ENCODE measurements at regions not wholly inside any gene's neighbourhood (a gene's known extent, or its start where the extent isn't known, plus 50 kb on each side); places are given as distances from the start of the nearest gene placed in this dataset.

DNA sequence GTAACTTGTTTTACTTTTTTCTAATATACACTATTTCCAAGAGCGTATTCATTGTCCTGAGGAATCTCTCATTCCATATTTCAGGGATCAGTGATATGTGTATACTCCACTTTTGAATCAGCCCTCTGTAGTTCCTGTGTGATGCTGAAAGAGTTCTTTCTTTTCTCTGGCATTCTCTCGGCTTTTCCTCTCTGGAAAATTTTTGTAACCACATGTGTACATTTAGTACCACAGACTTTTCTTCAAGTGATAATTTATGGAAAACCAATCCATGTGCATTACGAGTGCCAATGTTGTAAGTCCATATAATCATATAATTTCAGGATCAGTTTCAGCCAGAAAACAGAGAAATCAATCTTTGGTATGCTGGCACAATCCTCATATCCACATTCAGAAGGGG, 102.2 kb upstream of the MBNL2 start:
- Histone ChIP-seq H3K9me1 (replicated peaks; ENCODE audit: control insufficient read depth, extremely low read depth, insufficient read depth, low read length) (no peaks in the 10 kb centered on the region), H3K9ac (replicated peaks; ENCODE audit: extremely low read depth, insufficient read depth, low read length) (no peak overlapping the region), H3K4me2 (ENCODE audit: insufficient read depth, low read length) (no peak overlapping the region), H3K36me3 (ENCODE audit: control insufficient read depth in 2 of 2, extremely low read depth in 1 of 2, insufficient read depth in 2 of 2, low read length in 2 of 2) (no peaks in the 10 kb centered on the region), H3K79me2 (ENCODE audit: control insufficient read depth, insufficient read depth, low read length) (no peaks in the 10 kb centered on the region), H3K4me3 (replicated peaks in 1 of 3; ENCODE audit: insufficient read depth in 1 of 3, low read depth in 1 of 3, low read length in 3 of 3) (no peak overlapping the region), H3K9me3 (replicated peaks; ENCODE audit: control insufficient read depth, insufficient read depth, low read length) (no peaks in the 10 kb centered on the region), H4K20me1 (replicated peaks; ENCODE audit: control insufficient read depth, extremely low read depth, insufficient read depth, low read length) (no peaks in the 10 kb centered on the region), H2AFZ (ENCODE audit: low read depth, low read length) (no peak overlapping the region), H3K27me3 (ENCODE audit: control insufficient read depth in 2 of 2, insufficient read depth in 2 of 2, low read length in 2 of 2) (no peaks in the 10 kb centered on the region), H3K4me1 (ENCODE audit: control insufficient read depth, extremely low read depth, insufficient read depth, low read length) (peaks cover 38% of the 10 kb centered on the region), H3K27ac (ENCODE audit: insufficient read depth, low read depth, low read length) (no peak overlapping the region)
- intact Hi-C loops (cut with micrococcal nuclease): no loop called here
- DNase-seq (ENCODE audit: low read depth, low spot score): no peak
- no peak for FAIRE-seq
- ChIA-PET POLR2A (no interaction called here), CTCF (interaction anchor here (2.7 kb wide), 1 partner anchor 10 kb away, joined by 9 read pairs; no protein-coding TSS in a partner anchor)
- TF ChIP-seq EZH2 (IDR thresholded peaks at IDR 0.05; ENCODE audit: borderline replicate concordance, low read depth, low read length, severe bottlenecking): no peak
- TF ChIP-seq MYC (IDR thresholded peaks at IDR 0.05; ENCODE audit: low read depth, low read length): no peak
- no peak for TF ChIP-seq JUN (IDR thresholded peaks at IDR 0.05; ENCODE audit: borderline replicate concordance, insufficient read depth, insufficient read length, low read depth)
- no peak for TF ChIP-seq GATA2 (IDR thresholded peaks at IDR 0.05; ENCODE audit: insufficient read depth, insufficient read length, low read depth, low read length)
- no TSS peak for BruUV-seq (replicated peaks)
- dilution Hi-C loops (cut with MboI; ENCODE audit: extremely low pct_ligation_motif_present, low sequenced_read_pairs): loop anchor here (25.0 kb wide), 1 partner anchor 92 kb away; the partner anchor contains the start of gene MBNL2

DNA sequence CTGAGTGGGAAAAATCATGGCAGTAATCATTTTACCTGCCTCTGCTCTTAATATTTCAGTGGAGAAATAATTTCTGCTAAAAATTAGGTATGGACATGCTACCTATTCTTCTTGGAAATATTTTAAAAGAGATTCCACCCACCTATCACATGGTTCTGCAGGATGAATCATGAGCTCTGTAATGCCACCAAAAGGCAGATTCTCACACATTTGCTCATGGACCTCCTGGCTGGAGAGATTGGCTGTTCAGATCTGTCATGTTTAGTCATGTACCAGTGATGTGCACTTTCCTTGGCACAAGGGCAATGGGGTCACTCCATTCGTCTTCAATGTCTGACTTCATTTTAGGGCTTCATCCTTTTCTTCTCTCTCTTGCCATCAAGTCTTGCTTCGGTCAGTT, 101.8 kb upstream of the MBNL2 start:
- Histone ChIP-seq H3K9me1 (replicated peaks; ENCODE audit: control insufficient read depth, extremely low read depth, insufficient read depth, low read length) (no peaks in the 10 kb centered on the region), H4K20me1 (replicated peaks; ENCODE audit: control insufficient read depth, extremely low read depth, insufficient read depth, low read length) (no peaks in the 10 kb centered on the region), H3K9me3 (replicated peaks; ENCODE audit: control insufficient read depth, insufficient read depth, low read length) (no peaks in the 10 kb centered on the region), H3K4me3 (replicated peaks in 1 of 3; ENCODE audit: insufficient read depth in 1 of 3, low read depth in 1 of 3, low read length in 3 of 3) (no peak overlapping the region), H3K27me3 (ENCODE audit: control insufficient read depth in 2 of 2, insufficient read depth in 2 of 2, low read length in 2 of 2) (no peaks in the 10 kb centered on the region), H3K4me2 (ENCODE audit: insufficient read depth, low read length) (no peak overlapping the region), H2AFZ (ENCODE audit: low read depth, low read length) (no peak overlapping the region), H3K27ac (ENCODE audit: insufficient read depth, low read depth, low read length) (no peak overlapping the region), H3K9ac (replicated peaks; ENCODE audit: extremely low read depth, insufficient read depth, low read length) (no peak overlapping the region), H3K36me3 (ENCODE audit: control insufficient read depth in 2 of 2, extremely low read depth in 1 of 2, insufficient read depth in 2 of 2, low read length in 2 of 2) (no peaks in the 10 kb centered on the region), H3K4me1 (ENCODE audit: control insufficient read depth, extremely low read depth, insufficient read depth, low read length) (peaks cover 34% of the 10 kb centered on the region), H3K79me2 (ENCODE audit: control insufficient read depth, insufficient read depth, low read length) (no peaks in the 10 kb centered on the region)
- BruUV-seq (replicated peaks): no TSS peak
- ChIA-PET CTCF (interaction anchor here (2.7 kb wide), 1 partner anchor 11 kb away, joined by 9 read pairs; no protein-coding TSS in a partner anchor), POLR2A (no interaction called here)
- dilution Hi-C loops (cut with MboI; ENCODE audit: extremely low pct_ligation_motif_present, low sequenced_read_pairs): loop anchor here (25.0 kb wide), 1 partner anchor 92 kb away; the partner anchor contains the start of gene MBNL2
- DNase-seq (ENCODE audit: low read depth, low spot score) (no peak), FAIRE-seq (no peak)
- TF ChIP-seq MYC (IDR thresholded peaks at IDR 0.05; ENCODE audit: low read depth, low read length): no peak
- TF ChIP-seq JUN (IDR thresholded peaks at IDR 0.05; ENCODE audit: borderline replicate concordance, insufficient read depth, insufficient read length, low read depth): no peak
- TF ChIP-seq, protein P1, sequence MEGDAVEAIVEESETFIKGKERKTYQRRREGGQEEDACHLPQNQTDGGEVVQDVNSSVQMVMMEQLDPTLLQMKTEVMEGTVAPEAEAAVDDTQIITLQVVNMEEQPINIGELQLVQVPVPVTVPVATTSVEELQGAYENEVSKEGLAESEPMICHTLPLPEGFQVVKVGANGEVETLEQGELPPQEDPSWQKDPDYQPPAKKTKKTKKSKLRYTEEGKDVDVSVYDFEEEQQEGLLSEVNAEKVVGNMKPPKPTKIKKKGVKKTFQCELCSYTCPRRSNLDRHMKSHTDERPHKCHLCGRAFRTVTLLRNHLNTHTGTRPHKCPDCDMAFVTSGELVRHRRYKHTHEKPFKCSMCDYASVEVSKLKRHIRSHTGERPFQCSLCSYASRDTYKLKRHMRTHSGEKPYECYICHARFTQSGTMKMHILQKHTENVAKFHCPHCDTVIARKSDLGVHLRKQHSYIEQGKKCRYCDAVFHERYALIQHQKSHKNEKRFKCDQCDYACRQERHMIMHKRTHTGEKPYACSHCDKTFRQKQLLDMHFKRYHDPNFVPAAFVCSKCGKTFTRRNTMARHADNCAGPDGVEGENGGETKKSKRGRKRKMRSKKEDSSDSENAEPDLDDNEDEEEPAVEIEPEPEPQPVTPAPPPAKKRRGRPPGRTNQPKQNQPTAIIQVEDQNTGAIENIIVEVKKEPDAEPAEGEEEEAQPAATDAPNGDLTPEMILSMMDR (IDR thresholded peaks at IDR 0.05; ENCODE audit: extremely low read depth in 1 of 2, insufficient read depth in 1 of 2, low read depth in 1 of 2, low read length in 2 of 2): no peak
- TF ChIP-seq POLR2A (IDR thresholded peaks at IDR 0.05; ENCODE audit: low read depth, low read length): no peak
- no peak for TF ChIP-seq GATA2 (IDR thresholded peaks at IDR 0.05; ENCODE audit: insufficient read depth, insufficient read length, low read depth, low read length)
- TF ChIP-seq, protein P2, sequence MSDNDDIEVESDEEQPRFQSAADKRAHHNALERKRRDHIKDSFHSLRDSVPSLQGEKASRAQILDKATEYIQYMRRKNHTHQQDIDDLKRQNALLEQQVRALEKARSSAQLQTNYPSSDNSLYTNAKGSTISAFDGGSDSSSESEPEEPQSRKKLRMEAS (IDR thresholded peaks at IDR 0.05; ENCODE audit: insufficient read depth, insufficient read length): no peak
- intact Hi-C loops (cut with micrococcal nuclease): no loop called here

All from endothelial cell of umbilical vein (primary cell).